ENCODE measurements at regions not wholly inside any gene's neighbourhood (a gene's known extent, or its start where the extent isn't known, plus 50 kb on each side); places are given as distances from the start of the nearest gene placed in this dataset.

- no peak for TF ChIP-seq CTCF (conservative IDR thresholded peaks at IDR 0.05; ENCODE audit: low read depth, low read length)
- no peak overlapping the region for H3K4me3 ChIP-seq (ENCODE audit: low read length)
- no peak for DNase-seq (ENCODE audit: low read depth)
Measured at GRCh38 chr2:116924509-116924908, 890.0 kb upstream of the DDX18 start.

GRCh38 chr2:116935097-116935814 lies 879.2 kb upstream of the DDX18 start:
- no peak overlapping the region for H3K4me3 ChIP-seq (ENCODE audit: low read length)
- no peak for TF ChIP-seq CTCF (conservative IDR thresholded peaks at IDR 0.05; ENCODE audit: low read depth, low read length)
- DNase-seq (ENCODE audit: low read depth): no peak

- no peak for DNase-seq (ENCODE audit: low read depth)
- no peak for TF ChIP-seq CTCF (conservative IDR thresholded peaks at IDR 0.05; ENCODE audit: low read depth, low read length)
- H3K4me3 ChIP-seq (ENCODE audit: low read length): no peak overlapping the region
Measured at GRCh38 chr2:116948258-116948657, 866.2 kb upstream of the DDX18 start.

- no peak overlapping the region for H3K4me3 ChIP-seq (ENCODE audit: low read length)
- DNase-seq (ENCODE audit: low read depth): no peak
- TF ChIP-seq CTCF (conservative IDR thresholded peaks at IDR 0.05; ENCODE audit: low read depth, low read length): no peak
Measured at GRCh38 chr2:116949249-116949648, 865.2 kb upstream of the DDX18 start.

- peak; percentile 55 for TF ChIP-seq CTCF (conservative IDR thresholded peaks at IDR 0.05; ENCODE audit: low read depth, low read length)
Measured at GRCh38 chr2:116952254-116952653, 862.2 kb upstream of the DDX18 start.

GRCh38 chr2:116955646-116956045 lies 858.8 kb upstream of the DDX18 start:
- DNase-seq (ENCODE audit: low read depth): no peak
- no peak overlapping the region for H3K4me3 ChIP-seq (ENCODE audit: low read length)
- TF ChIP-seq CTCF (conservative IDR thresholded peaks at IDR 0.05; ENCODE audit: low read depth, low read length): no peak

More at GRCh38 chr2:116952254-116952653, 862.2 kb upstream of the DDX18 start:
- no peak for DNase-seq (ENCODE audit: low read depth)
- H3K4me3 ChIP-seq (ENCODE audit: low read length): no peak overlapping the region

- TF ChIP-seq CTCF (conservative IDR thresholded peaks at IDR 0.05; ENCODE audit: low read depth, low read length): no peak
- no peak overlapping the region for H3K4me3 ChIP-seq (ENCODE audit: low read length)
- DNase-seq (ENCODE audit: low read depth): no peak
Measured at GRCh38 chr2:116975608-116976007, 838.9 kb upstream of the DDX18 start.

Measured in retinal pigment epithelial cell (primary cell).